ENCODE measurements at regions not wholly inside any gene's neighbourhood (a gene's known extent, or its start where the extent isn't known, plus 50 kb on each side); places are given as distances from the start of the nearest gene placed in this dataset.

GRCh38 chr10:109633846-109634245 lies 289.5 kb downstream of the XPNPEP1 start:
- TF ChIP-seq CTCF (IDR thresholded peaks at IDR 0.05; ENCODE audit: low read depth, low read length, missing input control), result no peak
- TF ChIP-seq NR2F2 (IDR thresholded peaks at IDR 0.05), result no peak
- no peak for TF ChIP-seq FOXA1 (IDR thresholded peaks at IDR 0.05)
- no peak for TF ChIP-seq GABPA (IDR thresholded peaks at IDR 0.05 in 1 of 2, conservative IDR thresholded peaks at IDR 0.05 in 1 of 2)

Data from liver (tissue), 3 donors.